ENCODE measurements at regions not wholly inside any gene's neighbourhood (a gene's known extent, or its start where the extent isn't known, plus 50 kb on each side); places are given as distances from the start of the nearest gene placed in this dataset.

GRCh38 chr1:89454845-89455521 is 69.6 kb upstream of the LRRC8B start:
- no peak overlapping the region for H3K27ac ChIP-seq (ENCODE audit: low read depth, low read length)
- H3K4me3 Mint-ChIP-seq: no peak overlapping the region
- H3K9ac ChIP-seq (ENCODE audit: extremely low read depth, low read length, poor library complexity, severe bottlenecking): no peak overlapping the region
- H3K36me3 Mint-ChIP-seq (ENCODE audit: low read depth): no peaks in the 10 kb centered on the region
- WGBS, 2 experiments (ENCODE audit: insufficient coverage in 1 of 2, insufficient read length in 1 of 2): 75 to 80% methylated on average over 5 to 6 of the region's 7 CpGs
- no peaks in the 10 kb centered on the region for H3K4me1 ChIP-seq (ENCODE audit: control insufficient read depth, insufficient read depth, low read length)
- H3K9me3 ChIP-seq (ENCODE audit: control insufficient read depth, low read length): no peaks in the 10 kb centered on the region
- peak; percentile 84 for TF ChIP-seq CTCF (conservative IDR thresholded peaks at IDR 0.05)
- no peaks in the 10 kb centered on the region for H3K36me3 ChIP-seq (ENCODE audit: control insufficient read depth, insufficient read depth, low read length)
- peaks cover 6% of the 10 kb centered on the region for H3K4me1 Mint-ChIP-seq
- H3K27me3 Mint-ChIP-seq (ENCODE audit: insufficient read depth): no peaks in the 10 kb centered on the region
- no peak overlapping the region for H3K4me3 ChIP-seq (ENCODE audit: low read length)
- DNase-seq: peak; percentile 66
- H3K9me3 Mint-ChIP-seq: no peaks in the 10 kb centered on the region
- no peak overlapping the region for H3K27ac Mint-ChIP-seq
- no peaks in the 10 kb centered on the region for H3K27me3 ChIP-seq (ENCODE audit: control insufficient read depth, insufficient read depth, low read length, poor library complexity, severe bottlenecking)

- peak; percentile 70 for DNase-seq
- Mint-ChIP-seq H3K27ac (no peak overlapping the region), H3K4me1 (peaks cover 6% of the 10 kb centered on the region), H3K27me3 (ENCODE audit: insufficient read depth) (peaks cover 2% of the 10 kb centered on the region), H3K4me3 (no peak overlapping the region), H3K36me3 (ENCODE audit: low read depth) (no peaks in the 10 kb centered on the region), H3K9me3 (no peaks in the 10 kb centered on the region)
- H3K27ac ChIP-seq (ENCODE audit: low read depth, low read length): no peak overlapping the region
- peak; percentile 13 for TF ChIP-seq CTCF (conservative IDR thresholded peaks at IDR 0.05)
- no peaks in the 10 kb centered on the region for H3K9me3 ChIP-seq (ENCODE audit: control insufficient read depth, low read length)
- no peaks in the 10 kb centered on the region for H3K36me3 ChIP-seq (ENCODE audit: control insufficient read depth, insufficient read depth, low read length)
- H3K9ac ChIP-seq (ENCODE audit: extremely low read depth, low read length, poor library complexity, severe bottlenecking): no peak overlapping the region
- no peak overlapping the region for H3K4me3 ChIP-seq (ENCODE audit: low read length)
- no peaks in the 10 kb centered on the region for H3K27me3 ChIP-seq (ENCODE audit: control insufficient read depth, insufficient read depth, low read length, poor library complexity, severe bottlenecking)
- WGBS, 2 experiments (ENCODE audit: insufficient coverage in 1 of 2, insufficient read length in 1 of 2): 69% methylated on average over 1 of the region's 1 CpG; no CpG with 5 or more reads in 1 of the 2 experiments
- no peaks in the 10 kb centered on the region for H3K4me1 ChIP-seq (ENCODE audit: control insufficient read depth, insufficient read depth, low read length)
Measured at GRCh38 chr1:89457046-89457445, 67.6 kb upstream of the LRRC8B start.

- no peaks in the 10 kb centered on the region for H3K36me3 ChIP-seq (ENCODE audit: control insufficient read depth, insufficient read depth, low read length)
- no peaks in the 10 kb centered on the region for H3K27me3 ChIP-seq (ENCODE audit: control insufficient read depth, insufficient read depth, low read length, poor library complexity, severe bottlenecking)
- peaks cover 6% of the 10 kb centered on the region for H3K4me1 Mint-ChIP-seq
- H3K27ac Mint-ChIP-seq: no peak overlapping the region
- no peak overlapping the region for H3K27ac ChIP-seq (ENCODE audit: low read depth, low read length)
- no peak for TF ChIP-seq CTCF (conservative IDR thresholded peaks at IDR 0.05)
- H3K4me3 Mint-ChIP-seq: no peak overlapping the region
- peaks cover 2% of the 10 kb centered on the region for H3K27me3 Mint-ChIP-seq (ENCODE audit: insufficient read depth)
- 97 to 100% methylated on average over 2 of the region's 2 CpGs for WGBS, 2 experiments (ENCODE audit: insufficient coverage in 1 of 2, insufficient read length in 1 of 2)
- no peaks in the 10 kb centered on the region for H3K36me3 Mint-ChIP-seq (ENCODE audit: low read depth)
- H3K9me3 ChIP-seq (ENCODE audit: control insufficient read depth, low read length): no peaks in the 10 kb centered on the region
- H3K4me3 ChIP-seq (ENCODE audit: low read length): no peak overlapping the region
- no peaks in the 10 kb centered on the region for H3K4me1 ChIP-seq (ENCODE audit: control insufficient read depth, insufficient read depth, low read length)
- no peaks in the 10 kb centered on the region for H3K9me3 Mint-ChIP-seq
- no peak overlapping the region for H3K9ac ChIP-seq (ENCODE audit: extremely low read depth, low read length, poor library complexity, severe bottlenecking)
- DNase-seq: no peak
Measured at GRCh38 chr1:89459081-89459480, 65.5 kb upstream of the LRRC8B start.
